ENCODE measurements at regions not wholly inside any gene's neighbourhood (a gene's known extent, or its start where the extent isn't known, plus 50 kb on each side); places are given as distances from the start of the nearest gene placed in this dataset.

DNA sequence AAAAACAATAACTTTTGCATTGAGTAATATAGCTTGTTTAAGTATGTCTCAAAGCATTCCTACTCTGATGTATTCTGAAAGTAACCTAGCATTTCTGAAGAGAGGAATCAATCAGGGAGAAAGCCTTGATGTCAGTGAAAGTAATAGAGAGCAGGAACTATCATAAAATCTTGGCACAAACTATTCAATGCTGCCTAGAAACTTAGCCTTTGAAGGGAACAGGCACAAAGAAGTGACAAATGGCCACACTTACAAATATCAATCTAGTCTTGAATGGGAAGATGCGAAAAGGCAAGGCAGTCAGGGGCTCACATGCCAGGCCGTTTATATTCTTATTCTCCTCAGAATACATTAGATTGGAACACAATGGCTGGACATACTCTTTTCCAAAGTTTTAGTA, 576.5 kb upstream of the ANO3 start:
- no peak for TF ChIP-seq POLR2A (IDR thresholded peaks at IDR 0.05; ENCODE audit: low read depth, low read length)
- TF ChIP-seq TAF1 (IDR thresholded peaks at IDR 0.05; ENCODE audit: borderline replicate concordance, low read depth, low read length): no peak
